ENCODE measurements at regions not wholly inside any gene's neighbourhood (a gene's known extent, or its start where the extent isn't known, plus 50 kb on each side); places are given as distances from the start of the nearest gene placed in this dataset.

DNA sequence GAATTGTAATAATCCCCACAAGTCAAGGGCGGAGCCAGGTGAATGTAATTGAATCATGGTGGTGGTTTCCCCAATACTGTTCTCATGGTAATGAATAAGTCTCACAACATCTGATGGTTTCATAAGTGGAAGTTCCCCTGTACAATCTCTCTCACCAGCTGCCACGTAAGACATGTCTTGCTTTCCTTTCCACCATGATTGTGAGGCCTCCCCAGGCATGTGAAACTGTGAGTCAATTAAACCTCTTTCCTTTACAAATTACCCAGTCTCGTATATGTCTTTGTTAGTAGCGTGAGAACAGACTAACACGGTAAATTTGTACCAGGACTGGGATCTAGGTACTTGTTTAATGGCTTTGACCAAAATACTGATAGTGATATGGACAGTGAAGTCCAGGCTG lies 744.3 kb upstream of the REG3G start:
- no peak for TF ChIP-seq CTCF (IDR thresholded peaks at IDR 0.05; ENCODE audit: insufficient read depth, low read depth, low read length)
- no peak overlapping the region for H3K4me3 ChIP-seq (ENCODE audit: low read depth, low read length)
- DNase-seq (ENCODE audit: low read depth): no peak

DNA sequence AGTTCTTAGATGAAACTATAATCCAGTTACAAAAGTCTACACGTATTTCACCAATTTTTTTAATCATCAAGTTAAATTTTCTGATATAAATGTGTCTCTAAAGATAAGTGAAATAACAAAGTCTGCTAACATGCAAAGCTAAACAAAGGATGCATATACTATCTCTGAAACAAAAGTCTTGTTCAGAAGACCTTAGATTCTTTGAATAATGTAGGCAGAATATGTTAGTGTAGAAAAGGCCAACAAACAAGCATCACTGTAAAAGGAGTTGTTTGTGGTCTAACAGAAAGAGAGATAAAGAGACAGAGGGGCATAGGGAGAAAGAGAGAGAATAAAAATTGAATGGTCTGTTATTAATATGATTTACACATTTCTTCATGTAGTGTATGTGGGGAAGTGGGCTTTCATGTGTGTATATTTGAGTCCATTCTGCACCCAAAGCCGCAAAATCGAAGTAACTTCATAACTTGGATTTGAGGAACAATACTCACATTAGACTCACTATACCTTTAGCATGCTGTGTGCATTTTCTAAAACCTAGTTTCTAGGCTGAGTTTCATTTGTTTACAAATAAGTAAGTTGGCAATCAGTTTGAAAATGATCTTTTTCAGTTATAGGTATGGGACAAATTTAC lies 734.8 kb upstream of the REG3G start:
- no peak overlapping the region for H3K4me3 ChIP-seq (ENCODE audit: low read depth, low read length)
- TF ChIP-seq CTCF (IDR thresholded peaks at IDR 0.05; ENCODE audit: insufficient read depth, low read depth, low read length): no peak
- no peak for DNase-seq (ENCODE audit: low read depth)

DNA sequence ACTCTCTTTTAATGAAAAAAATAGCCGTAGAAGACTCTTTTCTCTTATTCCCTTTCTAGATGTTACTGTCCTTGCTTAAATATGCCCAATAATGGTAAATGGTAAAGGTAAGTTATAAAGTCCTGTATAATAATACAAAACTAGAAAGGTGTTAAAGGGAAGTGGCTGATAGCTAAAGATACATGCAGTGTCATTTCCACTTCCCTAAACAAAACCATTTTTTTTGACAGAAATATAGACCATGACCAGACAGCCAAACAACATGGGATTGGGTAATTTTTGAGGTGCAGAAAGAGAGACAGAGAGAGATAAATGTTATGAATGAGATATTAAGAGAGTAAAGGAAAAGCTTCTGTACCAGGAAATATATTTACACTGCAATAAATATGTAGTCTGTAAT lies 731.7 kb upstream of the REG3G start:
- H3K4me3 ChIP-seq (ENCODE audit: low read depth, low read length): no peak overlapping the region
- DNase-seq (ENCODE audit: low read depth): no peak
- TF ChIP-seq CTCF (IDR thresholded peaks at IDR 0.05; ENCODE audit: insufficient read depth, low read depth, low read length): no peak

GRCh38 chr2:78301166-78301789 lies 724.2 kb upstream of the REG3G start:
- no peak for DNase-seq (ENCODE audit: low read depth)
- no peak overlapping the region for H3K4me3 ChIP-seq (ENCODE audit: low read depth, low read length)
- no peak for TF ChIP-seq CTCF (IDR thresholded peaks at IDR 0.05; ENCODE audit: insufficient read depth, low read depth, low read length)

DNA sequence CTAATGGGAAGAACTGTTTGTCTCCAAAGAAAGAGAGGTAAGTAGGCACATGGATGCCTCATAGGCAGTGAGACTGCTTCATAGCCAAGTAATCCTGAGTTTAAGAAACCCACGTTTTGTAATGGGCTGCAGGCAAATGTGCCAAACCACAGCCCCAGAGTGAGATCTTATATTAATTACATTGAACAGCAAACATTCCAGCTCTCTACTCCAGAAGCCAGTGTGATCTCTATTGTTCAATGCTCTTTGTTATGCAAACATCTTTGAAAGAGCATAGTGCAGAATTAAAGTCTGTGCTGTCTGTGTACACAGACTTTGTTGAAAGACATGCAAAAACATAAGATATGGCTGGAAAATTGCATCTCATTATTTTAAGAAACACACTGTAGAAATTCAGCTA lies 720.8 kb upstream of the REG3G start:
- TF ChIP-seq CTCF (IDR thresholded peaks at IDR 0.05; ENCODE audit: insufficient read depth, low read depth, low read length): no peak
- no peak for DNase-seq (ENCODE audit: low read depth)
- H3K4me3 ChIP-seq (ENCODE audit: low read depth, low read length): no peak overlapping the region

- TF ChIP-seq CTCF (IDR thresholded peaks at IDR 0.05; ENCODE audit: insufficient read depth, low read depth, low read length): no peak
- no peak overlapping the region for H3K4me3 ChIP-seq (ENCODE audit: low read depth, low read length)
- DNase-seq (ENCODE audit: low read depth): no peak
These were observed 716.0 kb upstream of the REG3G start for GRCh38 chr2:78309460-78309859.

GRCh38 chr2:78315368-78315767 lies 710.1 kb upstream of the REG3G start:
- no peak for DNase-seq (ENCODE audit: low read depth)
- no peak overlapping the region for H3K4me3 ChIP-seq (ENCODE audit: low read depth, low read length)
- no peak for TF ChIP-seq CTCF (IDR thresholded peaks at IDR 0.05; ENCODE audit: insufficient read depth, low read depth, low read length)

Data from fibroblast of villous mesenchyme (primary cell).